ENCODE measurements at regions not wholly inside any gene's neighbourhood (a gene's known extent, or its start where the extent isn't known, plus 50 kb on each side); places are given as distances from the start of the nearest gene placed in this dataset.
A peak's percentile ranks its signal among the peaks of the same experiment; 100 is the strongest.

DNA sequence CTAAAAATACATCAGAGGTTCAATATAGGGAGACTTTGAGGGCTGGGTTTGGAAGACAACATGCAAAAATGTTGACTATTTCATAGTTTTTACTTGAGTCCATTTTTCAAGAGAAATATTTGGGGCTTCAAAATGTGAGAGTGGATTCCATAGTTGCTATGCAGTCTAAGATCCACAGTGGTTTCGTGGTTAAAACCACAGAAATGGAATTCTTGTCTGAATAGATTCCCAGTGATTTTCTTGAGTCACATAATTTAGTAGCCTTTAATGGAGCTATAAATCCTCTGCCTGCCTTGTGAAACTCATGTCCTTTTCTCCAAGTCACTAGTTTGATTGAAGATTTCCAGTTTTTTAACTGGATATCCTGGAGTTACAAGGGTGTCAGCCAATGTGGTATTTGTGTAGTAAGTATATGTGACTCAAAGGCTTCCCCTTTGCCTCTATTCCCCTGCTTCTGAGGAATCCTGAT is 94.7 kb upstream of the RBMS3 start:
- no peak for TF ChIP-seq Cebpa-rat (IDR thresholded peaks at IDR 0.05)
- H4K20me1 ChIP-seq: no peaks in the 10 kb centered on the region
- H3K4me3 ChIP-seq: no peak overlapping the region
- H3K36me3 ChIP-seq: no peaks in the 10 kb centered on the region
- no peak overlapping the region for H3K4me2 ChIP-seq
- H3K9me3 ChIP-seq (replicated peaks in 1 of 11): no peaks in the 10 kb centered on the region
- no peak overlapping the region for H3K9ac ChIP-seq
- H3K27me3 ChIP-seq: no peaks in the 10 kb centered on the region
- no peaks in the 10 kb centered on the region for H3K4me1 ChIP-seq
- no peak overlapping the region for H3K27ac ChIP-seq

DNA sequence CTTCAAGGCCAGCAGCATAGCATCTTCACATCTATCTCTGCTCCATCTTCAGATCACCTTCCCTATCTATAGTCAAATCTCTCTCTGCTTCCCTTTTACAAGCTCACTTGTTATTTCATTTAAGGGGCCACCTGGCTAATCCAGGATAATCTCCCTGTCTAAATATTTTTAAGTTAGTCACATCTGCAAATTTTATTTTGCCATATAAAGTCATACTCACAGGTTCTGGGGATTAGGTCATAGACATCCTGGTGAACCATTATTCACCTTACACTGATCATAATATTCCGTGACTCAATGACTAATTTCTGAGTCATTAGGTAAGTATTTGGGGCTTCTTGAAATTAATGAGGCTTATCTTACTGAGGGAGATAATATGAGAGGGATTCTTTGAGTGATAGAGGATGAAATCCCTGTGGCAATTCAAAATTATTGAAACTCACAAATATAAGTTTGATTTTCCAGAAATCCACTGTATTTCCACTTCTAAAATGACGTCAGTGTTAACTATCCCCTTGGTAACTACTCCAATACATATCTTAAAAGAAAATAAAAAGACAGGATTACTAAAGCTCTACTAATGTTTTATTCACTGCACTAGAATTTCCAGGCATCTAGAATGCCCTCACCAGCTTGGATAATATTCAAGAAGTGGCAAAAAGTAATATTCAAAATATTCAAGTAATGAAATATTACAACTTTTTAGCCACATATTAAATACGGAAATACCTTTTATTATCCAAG is 93.7 kb upstream of the RBMS3 start:
- no peaks in the 10 kb centered on the region for H4K20me1 ChIP-seq
- H3K36me3 ChIP-seq: no peaks in the 10 kb centered on the region
- H3K27me3 ChIP-seq: no peaks in the 10 kb centered on the region
- no peak overlapping the region for H3K9ac ChIP-seq
- H3K4me2 ChIP-seq: no peak overlapping the region
- no peaks in the 10 kb centered on the region for H3K4me1 ChIP-seq
- no peak overlapping the region for H3K4me3 ChIP-seq
- TF ChIP-seq Cebpa-rat (IDR thresholded peaks at IDR 0.05): no peak
- H3K27ac ChIP-seq: no peak overlapping the region
- H3K9me3 ChIP-seq (replicated peaks in 1 of 11): no peaks in the 10 kb centered on the region

DNA sequence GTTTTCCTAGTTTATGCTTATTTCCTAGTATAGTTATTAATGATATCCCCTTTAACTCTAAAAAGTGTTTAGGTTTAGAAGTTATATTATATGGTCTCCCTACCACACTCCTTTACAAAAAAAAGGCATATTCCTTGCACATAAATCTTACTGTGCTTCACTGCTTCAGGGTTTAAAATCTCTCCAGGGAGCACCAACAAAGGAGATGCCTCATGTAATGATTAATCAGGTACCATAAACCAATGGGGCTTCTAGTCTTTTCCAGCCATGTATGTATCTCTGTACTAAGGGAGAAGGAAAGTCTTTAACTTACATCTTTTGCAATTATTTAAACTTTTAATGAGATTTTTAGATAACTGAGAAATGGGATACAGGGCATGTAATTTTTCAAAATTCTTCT is 91.5 kb upstream of the RBMS3 start:
- Histone ChIP-seq H3K4me1 (no peaks in the 10 kb centered on the region), H3K4me2 (no peak overlapping the region), H3K4me3 (no peak overlapping the region), H3K27me3 (no peaks in the 10 kb centered on the region), H3K27ac (no peak overlapping the region), H3K36me3 (no peaks in the 10 kb centered on the region), H4K20me1 (no peaks in the 10 kb centered on the region), H3K9ac (no peak overlapping the region), H3K9me3 (replicated peaks in 1 of 11) (no peaks in the 10 kb centered on the region)
- TF ChIP-seq Cebpa-rat (IDR thresholded peaks at IDR 0.05): no peak

GRCh38 chr3:29194139-29194538 is 86.7 kb upstream of the RBMS3 start:
- TF ChIP-seq Cebpa-rat (IDR thresholded peaks at IDR 0.05): no peak

GRCh38 chr3:29195056-29195455 is 85.8 kb upstream of the RBMS3 start:
- Histone ChIP-seq H3K4me3 (no peak overlapping the region), H3K36me3 (no peaks in the 10 kb centered on the region), H3K9ac (no peak overlapping the region), H3K4me1 (no peaks in the 10 kb centered on the region), H3K27ac (no peak overlapping the region), H3K9me3 (replicated peaks in 1 of 11) (peaks cover 0 to 15% (median 0%) of the 10 kb centered on the region in 11 experiments; a peak in 4 of 22 replicates), H3K27me3 (no peaks in the 10 kb centered on the region), H4K20me1 (no peaks in the 10 kb centered on the region; a peak in 1 of 22 replicates), H3K4me2 (no peak overlapping the region)
- TF ChIP-seq Cebpa-rat (IDR thresholded peaks at IDR 0.05): no peak

More at GRCh38 chr3:29194139-29194538, 86.7 kb upstream of the RBMS3 start:
- Histone ChIP-seq H3K9ac (no peak overlapping the region), H3K4me3 (no peak overlapping the region), H4K20me1 (no peaks in the 10 kb centered on the region; a peak in 1 of 22 replicates), H3K36me3 (no peaks in the 10 kb centered on the region), H3K27me3 (no peaks in the 10 kb centered on the region), H3K27ac (no peak overlapping the region), H3K4me1 (no peaks in the 10 kb centered on the region), H3K4me2 (no peak overlapping the region), H3K9me3 (replicated peaks in 1 of 11) (peaks cover 0 to 15% (median 0%) of the 10 kb centered on the region in 11 experiments; a peak in 4 of 22 replicates)

DNA sequence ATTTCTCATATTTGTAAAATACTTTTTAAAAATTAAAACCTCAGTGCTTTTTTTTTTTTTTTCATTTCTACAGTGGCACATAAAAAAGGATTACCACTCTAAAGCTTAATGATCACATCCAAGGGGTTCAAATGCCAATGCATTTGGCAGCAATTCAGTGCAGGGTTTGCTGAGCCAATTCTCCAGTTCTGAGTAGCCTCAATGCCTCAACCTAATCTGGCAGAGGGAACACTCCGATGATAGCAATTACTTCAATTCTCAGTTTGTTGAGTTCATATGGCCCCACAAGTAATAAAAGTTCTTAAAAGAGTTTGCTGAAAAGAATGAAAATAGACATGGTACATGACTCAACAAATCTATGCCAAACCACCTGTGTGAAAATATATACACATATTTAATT is 79.3 kb upstream of the RBMS3 start:
- H3K4me2 ChIP-seq: no peak overlapping the region
- no peaks in the 10 kb centered on the region for H3K27me3 ChIP-seq
- no peak overlapping the region for H3K9ac ChIP-seq
- H3K36me3 ChIP-seq: no peaks in the 10 kb centered on the region
- no peak overlapping the region for H3K27ac ChIP-seq
- no peak overlapping the region for H3K4me3 ChIP-seq
- H3K9me3 ChIP-seq (replicated peaks in 1 of 11): no peaks in the 10 kb centered on the region
- no peaks in the 10 kb centered on the region for H4K20me1 ChIP-seq
- no peaks in the 10 kb centered on the region for H3K4me1 ChIP-seq
- TF ChIP-seq Cebpa-rat (IDR thresholded peaks at IDR 0.05): no peak

GRCh38 chr3:29202378-29202777 is 78.5 kb upstream of the RBMS3 start:
- Histone ChIP-seq H3K4me1 (no peaks in the 10 kb centered on the region), H3K4me2 (no peak overlapping the region), H4K20me1 (no peaks in the 10 kb centered on the region), H3K9me3 (replicated peaks in 1 of 11) (no peaks in the 10 kb centered on the region), H3K27ac (no peak overlapping the region), H3K9ac (no peak overlapping the region), H3K36me3 (no peaks in the 10 kb centered on the region), H3K4me3 (no peak overlapping the region), H3K27me3 (no peaks in the 10 kb centered on the region)
- no peak for TF ChIP-seq Cebpa-rat (IDR thresholded peaks at IDR 0.05)

GRCh38 chr3:29203851-29204250 is 77.0 kb upstream of the RBMS3 start:
- TF ChIP-seq Cebpa-rat (IDR thresholded peaks at IDR 0.05): no peak
- no peaks in the 10 kb centered on the region for H3K36me3 ChIP-seq
- no peaks in the 10 kb centered on the region for H3K4me1 ChIP-seq
- H3K27me3 ChIP-seq: no peaks in the 10 kb centered on the region
- H4K20me1 ChIP-seq: no peaks in the 10 kb centered on the region
- H3K9ac ChIP-seq: no peak overlapping the region
- no peaks in the 10 kb centered on the region for H3K9me3 ChIP-seq (replicated peaks in 1 of 11)
- H3K4me2 ChIP-seq: no peak overlapping the region
- no peak overlapping the region for H3K27ac ChIP-seq
- no peak overlapping the region for H3K4me3 ChIP-seq

DNA sequence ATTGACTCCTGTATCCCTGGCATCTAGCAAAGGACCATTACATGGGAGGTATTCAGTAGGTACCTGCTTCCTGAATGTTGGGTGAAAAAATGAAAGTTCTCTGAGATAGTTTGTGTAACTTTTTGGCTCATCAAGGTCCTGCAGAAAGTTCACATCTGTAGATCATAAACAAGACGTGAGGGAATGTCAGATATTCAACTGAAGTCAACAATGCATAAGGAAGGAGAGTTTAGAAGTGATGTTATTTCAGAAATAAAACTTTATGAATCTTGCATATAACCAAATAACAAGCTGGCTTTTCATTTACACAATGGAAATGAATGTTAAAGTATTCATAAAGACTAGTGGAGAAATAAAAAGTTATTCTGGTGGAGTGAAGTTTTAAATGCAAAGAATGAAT is 73.4 kb upstream of the RBMS3 start:
- TF ChIP-seq Cebpa-rat (IDR thresholded peaks at IDR 0.05): no peak
- Histone ChIP-seq H4K20me1 (no peaks in the 10 kb centered on the region), H3K27ac (no peak overlapping the region), H3K4me3 (no peak overlapping the region), H3K27me3 (no peaks in the 10 kb centered on the region), H3K4me1 (no peaks in the 10 kb centered on the region; a peak in 1 of 20 replicates), H3K36me3 (no peaks in the 10 kb centered on the region), H3K4me2 (no peak overlapping the region), H3K9ac (no peak overlapping the region), H3K9me3 (replicated peaks in 1 of 11) (no peaks in the 10 kb centered on the region)

- H3K4me1 ChIP-seq: peaks cover 0 to 7% (median 0%) of the 10 kb centered on the region in 10 experiments; a peak in 2 of 20 replicates
- no peak overlapping the region for H3K9ac ChIP-seq
- TF ChIP-seq Cebpa-rat (IDR thresholded peaks at IDR 0.05): no peak
- no peak overlapping the region for H3K27ac ChIP-seq
- H3K4me2 ChIP-seq: peak overlapping the region in 3 of 11 experiments; percentile 11 to 21 (median 12); a peak in 1 of 22 replicates
- H3K27me3 ChIP-seq: no peaks in the 10 kb centered on the region
- no peaks in the 10 kb centered on the region for H3K36me3 ChIP-seq
- H3K9me3 ChIP-seq (replicated peaks in 1 of 11): no peaks in the 10 kb centered on the region
- no peaks in the 10 kb centered on the region for H4K20me1 ChIP-seq
- no peak overlapping the region for H3K4me3 ChIP-seq
Observed at GRCh38 chr3:29212789-29213433, 68.0 kb upstream of the RBMS3 start.
